Right renal cortex interstitium (tissue), 3 donors: ENCODE measurements at regions not wholly inside any gene's neighbourhood (a gene's known extent, or its start where the extent isn't known, plus 50 kb on each side); places are given as distances from the start of the nearest gene placed in this dataset.

Experiments used
- DNase-seq, 3 donors: peaks; one replicate each; pipeline ENCODE4 v3.0.0-alpha.2; 2013; ENCODE audit warnings: low read depth in 3 of 3, low spot score in 2 of 3

- no peak for DNase-seq
Observed at GRCh38 chr14:61226015-61226654, 55.0 kb downstream of the TMEM30B start.

DNA sequence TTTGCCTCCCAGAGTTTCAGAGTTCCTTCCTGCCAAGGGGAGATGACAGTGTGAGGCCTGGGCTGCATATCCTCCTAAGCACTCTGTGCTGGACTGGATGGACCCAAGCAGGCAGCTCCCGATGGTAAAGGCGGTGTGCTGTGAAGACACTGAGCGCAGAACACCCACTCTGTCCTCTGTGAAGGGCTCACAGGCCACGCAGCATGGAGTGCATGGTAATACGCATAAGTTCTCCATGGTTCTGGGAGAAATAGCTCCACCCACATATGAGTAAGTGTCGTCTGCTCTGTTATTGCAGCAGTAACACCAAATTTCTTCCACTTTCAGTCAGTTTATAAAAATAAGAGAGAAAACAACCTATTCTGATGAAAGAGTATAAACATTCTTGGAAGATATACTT is 55.8 kb downstream of the TMEM30B start:
- no peak for DNase-seq

GRCh38 chr14:61223552-61223951 is 57.6 kb downstream of the TMEM30B start:
- no peak for DNase-seq

DNA sequence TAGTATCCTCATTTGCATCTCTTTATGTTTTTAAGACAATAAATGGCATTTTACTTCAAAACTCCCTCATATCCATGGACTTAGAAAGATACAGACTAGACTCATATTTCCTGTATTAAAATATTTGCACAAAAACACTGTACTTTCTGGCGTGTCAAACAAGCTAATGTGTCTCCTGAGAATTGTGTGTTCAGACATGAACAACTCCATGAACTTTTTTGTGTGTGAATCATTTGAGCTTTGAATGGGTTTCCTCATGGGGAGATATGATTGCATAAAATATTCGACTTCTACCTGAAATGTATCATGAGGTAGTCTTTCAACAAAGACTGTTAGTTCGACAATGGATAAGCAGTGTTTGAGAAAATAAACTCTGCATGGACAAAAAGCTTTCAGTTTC is 58.8 kb downstream of the TMEM30B start:
- no peak for DNase-seq

- DNase-seq = no peak
Observed at GRCh38 chr14:61221906-61222305, 59.2 kb downstream of the TMEM30B start.

DNA sequence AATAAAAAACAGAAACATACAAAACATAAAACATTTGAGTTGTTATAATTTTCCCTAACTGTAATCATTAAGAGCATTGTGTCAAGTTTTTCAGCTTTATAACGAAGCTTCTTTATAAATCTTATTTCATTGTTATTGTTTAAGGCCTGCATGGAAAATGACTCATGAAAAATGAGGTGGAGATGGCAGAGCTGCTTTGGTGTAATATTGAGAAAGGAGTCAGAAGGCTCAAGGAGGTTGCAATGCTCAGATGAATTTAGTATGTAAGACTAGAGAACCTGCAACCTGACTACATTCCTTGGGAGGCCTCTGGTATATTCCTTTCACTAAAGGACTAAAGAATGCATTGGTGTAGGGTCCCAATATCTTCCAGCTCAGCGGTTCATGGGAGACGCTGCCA is 61.5 kb downstream of the TMEM30B start:
- no peak for DNase-seq

GRCh38 chr14:61219256-61219655 is 61.9 kb downstream of the TMEM30B start:
- no peak for DNase-seq

DNA sequence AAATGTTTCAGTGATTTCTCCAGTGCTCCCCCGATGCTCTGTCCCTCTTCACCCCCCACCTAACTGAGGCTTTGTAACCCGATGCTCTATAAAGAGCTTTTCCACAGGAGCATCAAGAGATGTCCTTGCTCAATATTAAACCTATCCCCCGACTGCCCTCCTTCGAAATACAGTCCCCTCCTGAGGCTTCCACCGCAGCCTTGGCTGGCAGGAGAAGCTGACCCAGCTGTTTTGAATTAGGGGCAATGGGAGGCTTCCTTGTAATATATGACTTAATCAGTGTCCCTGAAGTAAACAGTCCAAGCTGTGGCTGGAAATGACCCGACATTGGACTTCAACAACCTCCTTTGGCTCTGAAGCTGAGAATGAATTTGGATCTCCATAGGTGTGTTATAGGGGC is 62.4 kb downstream of the TMEM30B start:
- DNase-seq = no peak

DNA sequence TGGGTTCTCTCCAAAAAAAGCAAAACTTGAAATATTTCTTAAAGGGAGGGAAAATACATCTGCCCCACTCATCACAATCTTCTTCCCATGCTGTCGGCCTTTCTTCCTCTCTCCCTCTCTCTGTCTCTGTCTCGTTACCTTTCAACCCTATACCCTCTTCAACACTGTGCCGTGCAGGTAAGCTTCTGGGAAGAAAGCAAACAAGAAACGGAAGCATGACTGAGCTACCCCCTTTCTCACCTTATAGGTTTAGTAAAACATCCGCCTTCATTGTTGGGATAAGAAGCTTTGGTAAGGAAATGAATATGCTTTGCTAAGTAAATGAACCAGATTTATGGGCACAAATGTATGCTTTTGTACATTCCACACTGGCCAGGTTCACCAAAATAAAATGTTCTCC is 63.0 kb downstream of the TMEM30B start:
- DNase-seq = no peak

GRCh38 chr14:61217516-61217915 is 63.6 kb downstream of the TMEM30B start:
- DNase-seq = no peak

GRCh38 chr14:61215222-61216020 is 65.7 kb downstream of the TMEM30B start:
- DNase-seq = no peak

DNA sequence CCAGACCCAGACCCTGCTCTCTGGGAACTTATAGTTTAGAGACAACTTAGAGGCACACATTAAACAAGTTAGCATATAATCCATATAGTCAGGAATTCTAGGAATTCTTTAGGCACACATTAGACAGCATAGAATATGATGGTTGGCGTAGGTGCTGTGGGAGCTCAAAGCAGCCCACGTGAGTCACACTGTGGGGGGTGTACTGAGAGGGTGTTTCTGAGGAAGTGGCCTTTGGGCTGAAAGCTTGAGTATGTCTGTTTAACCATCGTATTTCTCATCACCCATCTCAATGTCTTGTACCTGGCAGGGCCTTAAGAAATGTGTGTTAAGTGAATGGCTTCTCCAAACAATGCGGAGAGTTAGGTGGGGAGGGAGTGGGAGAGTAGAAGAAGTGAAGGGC is 67.2 kb downstream of the TMEM30B start:
- no peak for DNase-seq

DNA sequence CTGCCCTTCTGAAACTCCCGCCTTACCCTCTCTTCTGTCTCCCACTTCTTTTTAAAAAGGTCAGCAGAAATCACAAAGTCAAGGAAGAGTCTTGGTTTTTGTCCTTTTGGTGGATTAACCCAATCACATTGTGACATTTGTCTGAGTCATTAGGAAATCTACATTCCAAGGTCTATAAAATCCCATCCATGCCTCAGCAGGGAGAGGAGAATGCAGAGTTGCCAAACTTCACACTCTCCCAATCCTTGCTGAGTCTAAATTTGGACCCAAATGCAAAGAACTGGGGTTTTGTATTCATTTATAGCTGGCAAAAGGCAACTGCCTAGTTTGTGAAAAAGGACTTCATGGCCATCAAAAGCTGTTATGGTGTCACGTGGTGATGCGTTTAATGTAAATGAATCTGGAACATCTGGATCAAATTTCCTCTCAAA is 67.9 kb downstream of the TMEM30B start:
- DNase-seq = no peak

DNA sequence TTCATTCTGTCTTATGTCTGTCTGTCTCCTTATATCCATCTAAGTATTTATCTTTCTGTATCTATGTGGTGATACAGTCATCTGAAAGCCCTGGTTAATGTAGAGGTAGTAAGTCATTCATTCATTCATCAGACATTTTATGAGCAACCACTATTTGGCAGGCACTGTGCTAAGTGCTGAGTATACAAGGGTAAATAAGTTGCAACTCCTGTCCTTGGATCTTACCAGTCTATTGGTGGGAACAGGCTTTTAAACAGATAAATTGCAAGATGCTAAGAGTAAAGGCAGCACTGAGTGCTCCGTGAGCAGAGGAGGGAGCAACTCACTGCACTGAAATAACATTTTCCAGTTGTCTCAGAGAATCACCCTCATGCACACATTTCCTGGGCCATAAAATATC is 68.6 kb downstream of the TMEM30B start:
- DNase-seq = no peak

- no peak for DNase-seq
Observed at GRCh38 chr14:61211476-61212255, 69.5 kb downstream of the TMEM30B start.

GRCh38 chr14:61203081-61203753 is 77.9 kb downstream of the TMEM30B start:
- DNase-seq = no peak

- no peak for DNase-seq
Observed at GRCh38 chr14:61202124-61202523, 79.0 kb downstream of the TMEM30B start.

DNA sequence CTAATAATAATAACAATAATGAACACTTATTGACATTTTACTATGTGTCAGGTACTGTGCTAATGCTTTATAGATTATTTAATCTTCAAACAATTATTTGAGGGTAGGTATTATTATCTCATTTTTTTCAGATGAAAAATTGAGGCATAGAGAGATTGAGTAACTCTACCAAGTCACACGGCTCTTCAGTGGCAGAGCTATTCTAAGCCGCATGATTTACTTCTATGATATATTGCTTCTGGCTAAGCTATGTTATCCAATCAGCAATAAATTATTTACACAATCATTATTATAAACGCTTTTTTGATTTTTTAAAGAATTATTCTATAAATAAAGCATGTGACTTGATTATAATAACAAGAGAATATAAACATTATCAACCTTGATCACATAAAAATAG is 80.0 kb downstream of the TMEM30B start:
- no peak for DNase-seq

DNA sequence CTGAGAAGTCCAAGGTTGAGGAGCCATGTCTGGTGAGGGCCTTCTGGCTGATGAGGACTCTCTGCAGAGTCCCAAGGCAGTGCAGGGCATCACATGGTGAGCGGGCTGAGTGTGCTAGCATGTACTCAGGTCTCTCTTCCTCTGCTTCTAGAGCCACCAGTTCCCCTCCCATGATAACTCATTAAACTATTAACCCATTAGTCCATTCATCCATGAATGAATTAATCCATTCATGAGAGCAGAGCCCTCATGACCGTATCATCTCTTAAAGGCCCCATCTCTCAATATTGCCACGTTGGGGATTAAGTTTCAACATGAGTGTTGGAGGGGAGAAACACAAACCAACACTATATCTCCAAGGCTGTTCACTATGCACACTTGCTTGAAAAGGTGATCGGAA is 83.7 kb downstream of the TMEM30B start:
- no peak for DNase-seq

- no peak for DNase-seq
Observed at GRCh38 chr14:61196792-61197191, 84.3 kb downstream of the TMEM30B start.

DNA sequence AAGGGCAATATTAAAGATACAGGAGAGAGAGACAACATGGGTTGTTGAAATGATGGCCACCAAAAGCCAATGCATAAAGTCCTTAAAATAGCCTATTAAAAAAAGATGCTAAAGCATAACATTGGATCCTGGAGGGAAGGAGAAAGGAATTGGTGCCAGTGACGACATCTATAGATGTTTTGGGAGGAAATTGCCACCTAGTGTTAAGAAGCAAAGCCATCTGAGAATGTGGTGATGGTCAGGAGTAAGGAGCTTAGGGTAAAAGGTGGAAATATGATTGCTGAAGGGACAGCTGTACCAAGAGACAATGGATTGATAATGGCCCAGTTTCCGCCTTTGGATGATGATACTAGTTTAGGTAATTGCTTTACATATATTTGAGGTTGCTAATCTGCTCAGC is 85.1 kb downstream of the TMEM30B start:
- DNase-seq = no peak
